ENCODE measurements at regions not wholly inside any gene's neighbourhood (a gene's known extent, or its start where the extent isn't known, plus 50 kb on each side); places are given as distances from the start of the nearest gene placed in this dataset.
A peak's percentile ranks its signal among the peaks of the same experiment; 100 is the strongest.

DNA sequence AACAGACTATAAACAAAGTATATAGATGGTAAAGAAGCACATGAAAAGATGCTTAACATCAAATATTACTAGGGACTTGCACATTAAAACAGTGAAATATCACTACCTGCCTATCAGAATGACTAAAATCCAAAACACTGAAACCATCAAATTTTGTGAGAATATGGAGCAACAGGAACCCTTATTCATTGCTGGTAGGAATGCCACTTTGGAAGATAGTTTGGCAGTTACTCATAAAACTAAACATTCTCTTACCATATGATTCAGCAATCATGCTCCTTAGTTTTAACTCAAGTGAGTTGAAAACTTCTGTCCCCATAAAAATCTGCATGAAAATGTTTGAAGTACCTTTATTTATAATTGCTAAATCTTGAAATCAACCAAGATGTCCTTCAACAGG, 297.6 kb downstream of the DAD1 start:
- H3K4me3 ChIP-seq (ENCODE audit: low read length): no peak overlapping the region
- no peaks in the 10 kb centered on the region for H3K36me3 ChIP-seq (replicated peaks; ENCODE audit: low read depth, low read length)
- no peak overlapping the region for H2AFZ ChIP-seq (ENCODE audit: low read depth, low read length)
- no peaks in the 10 kb centered on the region; the same call in 1 of the 2 replicates for H3K27me3 ChIP-seq (ENCODE audit: low read depth, low read length)
- H3K79me2 ChIP-seq (ENCODE audit: low read length): no peaks in the 10 kb centered on the region
- H3K4me1 ChIP-seq (ENCODE audit: low read length): no peaks in the 10 kb centered on the region
- H4K20me1 ChIP-seq (ENCODE audit: insufficient read depth, low read length): no peaks in the 10 kb centered on the region
- TF ChIP-seq EZH2phosphoT487 (IDR thresholded peaks at IDR 0.05; ENCODE audit: low read depth): no peak
- no peak overlapping the region for H3K4me2 ChIP-seq (ENCODE audit: low read length)
- H3K9me3 ChIP-seq (ENCODE audit: insufficient read depth, low read length): no peaks in the 10 kb centered on the region
- no peak overlapping the region for H3K27ac ChIP-seq (ENCODE audit: low read length)
- no peak overlapping the region for H3K9ac ChIP-seq (ENCODE audit: low read length)

DNA sequence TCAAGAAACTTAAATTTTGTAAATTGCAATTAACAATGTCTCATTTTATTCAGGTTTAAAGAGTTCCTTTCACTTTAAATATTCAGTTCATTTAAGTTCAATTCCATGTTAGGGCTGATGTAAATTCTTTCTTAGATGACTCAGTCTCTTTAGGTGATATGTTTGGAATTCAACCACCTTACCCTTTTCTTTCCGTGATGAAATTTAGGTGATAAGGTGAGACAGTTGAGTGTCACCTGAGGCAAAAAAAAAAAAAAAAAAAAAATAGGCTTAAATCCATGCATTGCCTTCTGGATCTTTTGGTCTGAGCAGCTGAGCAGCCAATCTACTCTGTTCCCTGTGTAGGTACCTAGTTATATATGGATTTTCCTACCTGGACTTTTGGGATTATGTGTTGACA, 299.5 kb downstream of the DAD1 start:
- H3K4me2 ChIP-seq (ENCODE audit: low read length): no peak overlapping the region
- H3K79me2 ChIP-seq (ENCODE audit: low read length): no peaks in the 10 kb centered on the region
- H2AFZ ChIP-seq (ENCODE audit: low read depth, low read length): no peak overlapping the region
- no peaks in the 10 kb centered on the region for H3K9me3 ChIP-seq (ENCODE audit: insufficient read depth, low read length)
- no peak for TF ChIP-seq EZH2phosphoT487 (IDR thresholded peaks at IDR 0.05; ENCODE audit: low read depth)
- TF ChIP-seq, protein P1, sequence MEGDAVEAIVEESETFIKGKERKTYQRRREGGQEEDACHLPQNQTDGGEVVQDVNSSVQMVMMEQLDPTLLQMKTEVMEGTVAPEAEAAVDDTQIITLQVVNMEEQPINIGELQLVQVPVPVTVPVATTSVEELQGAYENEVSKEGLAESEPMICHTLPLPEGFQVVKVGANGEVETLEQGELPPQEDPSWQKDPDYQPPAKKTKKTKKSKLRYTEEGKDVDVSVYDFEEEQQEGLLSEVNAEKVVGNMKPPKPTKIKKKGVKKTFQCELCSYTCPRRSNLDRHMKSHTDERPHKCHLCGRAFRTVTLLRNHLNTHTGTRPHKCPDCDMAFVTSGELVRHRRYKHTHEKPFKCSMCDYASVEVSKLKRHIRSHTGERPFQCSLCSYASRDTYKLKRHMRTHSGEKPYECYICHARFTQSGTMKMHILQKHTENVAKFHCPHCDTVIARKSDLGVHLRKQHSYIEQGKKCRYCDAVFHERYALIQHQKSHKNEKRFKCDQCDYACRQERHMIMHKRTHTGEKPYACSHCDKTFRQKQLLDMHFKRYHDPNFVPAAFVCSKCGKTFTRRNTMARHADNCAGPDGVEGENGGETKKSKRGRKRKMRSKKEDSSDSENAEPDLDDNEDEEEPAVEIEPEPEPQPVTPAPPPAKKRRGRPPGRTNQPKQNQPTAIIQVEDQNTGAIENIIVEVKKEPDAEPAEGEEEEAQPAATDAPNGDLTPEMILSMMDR (IDR thresholded peaks at IDR 0.05; ENCODE audit: low read depth, low read length): no peak
- no peak overlapping the region for H3K9ac ChIP-seq (ENCODE audit: low read length)
- H3K4me1 ChIP-seq (ENCODE audit: low read length): no peaks in the 10 kb centered on the region
- no peak overlapping the region for H3K4me3 ChIP-seq (ENCODE audit: low read length)
- H3K27me3 ChIP-seq (ENCODE audit: low read depth, low read length): no peaks in the 10 kb centered on the region; the same call in 1 of the 2 replicates
- no peaks in the 10 kb centered on the region for H3K36me3 ChIP-seq (replicated peaks; ENCODE audit: low read depth, low read length)
- H4K20me1 ChIP-seq (ENCODE audit: insufficient read depth, low read length): no peaks in the 10 kb centered on the region
- H3K27ac ChIP-seq (ENCODE audit: low read length): no peak overlapping the region

DNA sequence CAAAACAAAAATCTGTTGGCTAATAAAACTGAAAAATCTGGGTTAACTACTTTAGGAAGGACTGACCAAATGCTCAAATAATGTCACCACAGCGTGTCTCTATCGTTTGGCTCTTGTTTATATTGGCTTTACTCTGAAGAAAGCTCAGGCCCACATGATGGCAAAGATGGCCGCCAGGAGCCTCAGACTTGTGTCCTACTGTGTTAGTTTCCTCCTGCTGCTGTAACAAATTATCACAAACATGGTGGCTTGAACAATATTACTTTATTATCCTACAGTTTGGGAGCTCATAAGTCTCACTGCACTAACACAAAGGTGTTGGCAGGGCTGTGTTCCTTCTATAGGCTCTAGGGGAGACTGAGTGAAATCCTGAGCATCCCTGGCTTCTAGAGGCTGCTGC, 303.0 kb downstream of the DAD1 start:
- Histone ChIP-seq H3K27me3 (ENCODE audit: low read depth, low read length) (no peaks in the 10 kb centered on the region; the same call in 1 of the 2 replicates), H3K36me3 (replicated peaks; ENCODE audit: low read depth, low read length) (no peaks in the 10 kb centered on the region), H4K20me1 (ENCODE audit: insufficient read depth, low read length) (no peaks in the 10 kb centered on the region), H2AFZ (ENCODE audit: low read depth, low read length) (no peak overlapping the region), H3K4me1 (ENCODE audit: low read length) (peaks cover 28% of the 10 kb centered on the region), H3K9ac (ENCODE audit: low read length) (no peak overlapping the region), H3K79me2 (ENCODE audit: low read length) (no peaks in the 10 kb centered on the region), H3K27ac (ENCODE audit: low read length) (no peak overlapping the region), H3K4me2 (ENCODE audit: low read length) (no peak overlapping the region), H3K9me3 (ENCODE audit: insufficient read depth, low read length) (no peaks in the 10 kb centered on the region), H3K4me3 (ENCODE audit: low read length) (no peak overlapping the region)
- TF ChIP-seq, protein P1 (IDR thresholded peaks at IDR 0.05; ENCODE audit: low read depth, low read length): no peak
- TF ChIP-seq EZH2phosphoT487 (IDR thresholded peaks at IDR 0.05; ENCODE audit: low read depth): no peak

DNA sequence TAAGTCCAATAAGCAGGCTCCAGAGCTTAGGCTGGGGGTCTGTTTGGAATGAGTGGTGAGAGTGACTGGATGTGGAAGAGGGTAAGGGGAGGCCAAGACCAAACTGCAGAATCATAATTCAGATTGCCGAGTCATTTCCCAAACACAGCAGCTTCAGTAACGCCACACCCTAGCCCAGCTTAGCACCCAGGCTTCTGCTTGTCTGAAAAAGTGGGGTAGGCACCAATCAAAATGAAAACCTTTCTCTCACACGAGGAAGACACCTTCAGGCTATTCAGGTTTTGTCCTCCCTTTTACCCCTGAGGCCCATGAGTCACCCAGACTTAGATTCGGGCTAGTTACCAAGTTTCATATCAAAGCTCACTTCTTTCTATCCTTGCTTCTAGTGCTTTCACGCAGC, 306.1 kb downstream of the DAD1 start:
- Histone ChIP-seq H3K36me3 (replicated peaks; ENCODE audit: low read depth, low read length) (no peaks in the 10 kb centered on the region), H3K9ac (ENCODE audit: low read length) (peak overlapping the region; percentile 27; the same call in 1 of the 2 replicates), H3K9me3 (ENCODE audit: insufficient read depth, low read length) (no peaks in the 10 kb centered on the region), H3K79me2 (ENCODE audit: low read length) (no peaks in the 10 kb centered on the region), H3K27ac (ENCODE audit: low read length) (peak overlapping the region; percentile 59; the same call in 1 of the 2 replicates), H3K27me3 (ENCODE audit: low read depth, low read length) (no peaks in the 10 kb centered on the region), H3K4me3 (ENCODE audit: low read length) (peak overlapping the region; percentile 41; the same call in 1 of the 2 replicates), H3K4me1 (ENCODE audit: low read length) (peaks cover 31% of the 10 kb centered on the region), H4K20me1 (ENCODE audit: insufficient read depth, low read length) (no peaks in the 10 kb centered on the region), H3K4me2 (ENCODE audit: low read length) (peak overlapping the region; percentile 67), H2AFZ (ENCODE audit: low read depth, low read length) (0 out of 2 replicates have a peak overlapping the region, but pooled peaks have one; percentile 39)
- TF ChIP-seq EZH2phosphoT487 (IDR thresholded peaks at IDR 0.05; ENCODE audit: low read depth): no peak
- TF ChIP-seq, protein P1 (IDR thresholded peaks at IDR 0.05; ENCODE audit: low read depth, low read length): no peak

Measured in OCI-LY3 (cell line).